Heart left ventricle (tissue), 13 donors: ENCODE measurements at regions not wholly inside any gene's neighbourhood (a gene's known extent, or its start where the extent isn't known, plus 50 kb on each side); places are given as distances from the start of the nearest gene placed in this dataset.

ENCODE experiments used
- CTCF ChIP-seq, 12 donors: fragments of 200-600 bp; sonication (generic) in 4 of 12; IDR thresholded peaks; one replicate each; pipeline versions ENCODE4 v1.5.0 to v1.8.0; 2018 to 2022; ENCODE audit warnings: antibody characterized with exemption in 12 of 12, mild to moderate bottlenecking in 5 of 12
- POLR2A ChIP-seq, 2 donors: fragments of 450-650 bp; IDR thresholded peaks; one replicate each; pipeline ENCODE4 v1.6.1; 2017; ENCODE audit warnings: antibody characterized with exemption in 2 of 2, mild to moderate bottlenecking in 2 of 2, moderate library complexity in 2 of 2
- donor health status: ischemic (EF 13 %, LVEDD 7.1; RV severe dilation, severe dysfunction).
- donor health status: DM: no; HTN: yes; CAD: no.
- donor health status: DM: no; HTN: no; CAD: no.
- donor health status: ischemic (EF 25% LVEDD 6.9; RV normal size, moderate dysfunction).
- donor health status: ischemic (EF 25% LVEDD 5.7; RV mildly dilated, moderate dysfunction).
- donor health status: ischemic (EF 35%, LVEDD 5.7; RV mildly dilated, moderate dysfunction).
- donor health status: nonischemic (EF 11% LVEDD 7.7; RV severe dilation, severe dysfunction).
- donor health status: DM: yes; HTN: yes; CAD: no.
- donor health status: PGD.
- donor health status: ischemic (EF 29% LVEDD 5.4; RV normal size, mild dysfunction).
- donor health status: nonischemic (EF 23%, LVEDD 6.1; RV moderate dilation, normal function).

- no peak for TF ChIP-seq CTCF (IDR thresholded peaks at IDR 0.05)
- TF ChIP-seq POLR2A (IDR thresholded peaks at IDR 0.05), result no peak
Measured at GRCh38 chr7:113787106-113787505, 131.7 kb downstream of the PPP1R3A start.
